MM.1S (cell line): ENCODE measurements at regions not wholly inside any gene's neighbourhood (a gene's known extent, or its start where the extent isn't known, plus 50 kb on each side); places are given as distances from the start of the nearest gene placed in this dataset.

Experiments used
- DNase-seq: peaks from one replicate; pipeline ENCODE4 v3.0.0-alpha.2; 2015
- H2AFZ ChIP-seq: fragments of 300-600 bp; sonication (generic); 2 replicates; pipeline ENCODE4 v1.6.0; 2016; ENCODE audit warnings: antibody characterized with exemption, low read length
- H3F3A ChIP-seq: fragments of 300-600 bp; sonication (generic); 2 replicates; pipeline ENCODE4 v1.6.1; 2016; ENCODE audit warnings: mild to moderate bottlenecking, antibody characterized with exemption, low read length, moderate library complexity, mixed read lengths; ENCODE audit not compliant: insufficient read depth
- H3K27ac ChIP-seq: fragments of 300-600 bp; sonication (generic); 2 replicates; pipeline ENCODE4 v1.5.1; 2016; ENCODE audit warnings: mild to moderate bottlenecking, low read length
- H3K27me3 ChIP-seq: fragments of 300-600 bp; sonication (generic); replicated peaks from 2 replicates; pipeline ENCODE4 v1.6.0; 2016; ENCODE audit warnings: low read length; ENCODE audit not compliant: insufficient read depth
- H3K36me3 ChIP-seq: fragments of 300-600 bp; sonication (generic); replicated peaks from 2 replicates; pipeline ENCODE4 v1.6.1; 2016; ENCODE audit warnings: mild to moderate bottlenecking, low read length, mixed read lengths; ENCODE audit not compliant: insufficient read depth
- H3K4me1 ChIP-seq: fragments of 300-600 bp; sonication (generic); 2 replicates; pipeline ENCODE4 v1.6.1; 2016; ENCODE audit warnings: low read length, mixed read lengths
- H3K4me2 ChIP-seq: fragments of 300-600 bp; sonication (generic); 2 replicates; pipeline ENCODE4 v1.6.0; 2016; ENCODE audit warnings: low read depth, low read length
- H3K4me3 ChIP-seq: fragments of 300-600 bp; sonication (generic); 2 replicates; pipeline ENCODE4 v1.5.1; 2016; ENCODE audit warnings: low read length, mixed read lengths
- H3K79me2 ChIP-seq: fragments of 300-600 bp; sonication (generic); 2 replicates; pipeline ENCODE4 v1.6.1; 2016; ENCODE audit warnings: mixed run types, low read length, mixed read lengths
- H3K9ac ChIP-seq: fragments of 300-600 bp; sonication (generic); 2 replicates; pipeline ENCODE4 v1.6.1; 2016; ENCODE audit warnings: low read length, mixed read lengths
- H3K9me2 ChIP-seq: fragments of 300-600 bp; sonication (generic); replicated peaks from 2 replicates; pipeline ENCODE4 v1.6.1; 2016; ENCODE audit warnings: mild to moderate bottlenecking, low read length, mixed read lengths; ENCODE audit not compliant: insufficient read depth
- H3K9me3 ChIP-seq: fragments of 300-600 bp; sonication (generic); replicated peaks from 2 replicates; pipeline ENCODE4 v1.6.1; 2016; ENCODE audit warnings: mild to moderate bottlenecking, low read length, mixed read lengths; ENCODE audit not compliant: insufficient read depth
- H4K20me1 ChIP-seq: fragments of 300-600 bp; sonication (generic); 2 replicates; pipeline ENCODE4 v1.6.1; 2016; ENCODE audit warnings: mild to moderate bottlenecking, low read length, moderate library complexity, mixed read lengths; ENCODE audit not compliant: insufficient read depth
- CTCF ChIP-seq: fragments of 300-600 bp; sonication (generic); IDR thresholded peaks from 2 replicates; pipeline ENCODE4 v1.5.1; 2016; ENCODE audit warnings: antibody characterized with exemption, low read length, mixed read lengths
- EZH2 ChIP-seq: fragments of 300-600 bp; sonication (generic); optimal IDR thresholded peaks from 2 replicates; pipeline ENCODE3; 2017; ENCODE audit warnings: low read depth, mild to moderate bottlenecking, antibody characterized with exemption, low read length, mixed read lengths
- EZH2phosphoT487 ChIP-seq: fragments of 300-600 bp; sonication (generic); IDR thresholded peaks from 2 replicates; pipeline ENCODE4 v1.6.1; 2018; ENCODE audit warnings: antibody characterized with exemption, low read length

- Histone ChIP-seq H3K36me3 (no peaks in the 10 kb centered on the region), H2AFZ (no peak overlapping the region), H3K4me2 (no peak overlapping the region), H4K20me1 (no peaks in the 10 kb centered on the region), H3K79me2 (no peaks in the 10 kb centered on the region), H3K9me2 (no peaks in the 10 kb centered on the region), H3K4me1 (no peaks in the 10 kb centered on the region), H3K27me3 (no peaks in the 10 kb centered on the region), H3K9me3 (no peaks in the 10 kb centered on the region), H3F3A (no peaks in the 10 kb centered on the region), H3K27ac (no peak overlapping the region), H3K9ac (no peak overlapping the region), H3K4me3 (no peak overlapping the region)
- TF ChIP-seq CTCF (no peak), EZH2phosphoT487 (no peak), EZH2 (no peak)
- no peak for DNase-seq
Measured at GRCh38 chr3:31311559-31311958, 221.2 kb upstream of the STT3B start.

- Histone ChIP-seq H3K9ac (no peak overlapping the region), H3K9me2 (no peaks in the 10 kb centered on the region), H4K20me1 (no peaks in the 10 kb centered on the region), H3K36me3 (no peaks in the 10 kb centered on the region), H3K27ac (no peak overlapping the region), H2AFZ (no peak overlapping the region), H3K4me2 (no peak overlapping the region), H3K27me3 (no peaks in the 10 kb centered on the region), H3K79me2 (no peaks in the 10 kb centered on the region), H3F3A (no peaks in the 10 kb centered on the region), H3K9me3 (no peaks in the 10 kb centered on the region), H3K4me1 (no peaks in the 10 kb centered on the region), H3K4me3 (no peak overlapping the region)
- DNase-seq: no peak
- no peak for TF ChIP-seq EZH2
- no peak for TF ChIP-seq EZH2phosphoT487
- no peak for TF ChIP-seq CTCF
Measured at GRCh38 chr3:31312400-31312799, 220.3 kb upstream of the STT3B start.

GRCh38 chr3:31314258-31314657 lies 218.5 kb upstream of the STT3B start:
- Histone ChIP-seq H3K9me3 (no peaks in the 10 kb centered on the region), H3F3A (no peaks in the 10 kb centered on the region), H4K20me1 (no peaks in the 10 kb centered on the region), H3K4me3 (no peak overlapping the region), H3K9ac (no peak overlapping the region), H3K4me1 (no peaks in the 10 kb centered on the region), H3K27me3 (no peaks in the 10 kb centered on the region), H3K27ac (no peak overlapping the region), H2AFZ (no peak overlapping the region), H3K4me2 (no peak overlapping the region), H3K9me2 (no peaks in the 10 kb centered on the region), H3K79me2 (no peaks in the 10 kb centered on the region), H3K36me3 (no peaks in the 10 kb centered on the region)
- no peak for TF ChIP-seq CTCF
- no peak for TF ChIP-seq EZH2phosphoT487
- TF ChIP-seq EZH2: no peak
- DNase-seq: no peak
